Astrocyte of the cerebellum (primary cell): ENCODE measurements at regions not wholly inside any gene's neighbourhood (a gene's known extent, or its start where the extent isn't known, plus 50 kb on each side); places are given as distances from the start of the nearest gene placed in this dataset.

Experiments used
- DNase-seq: peaks from one replicate; pipeline ENCODE4 v3.0.0-alpha.2; 2011; ENCODE audit warnings: low read depth
- H3K4me3 ChIP-seq: 2 replicates; pipeline ENCODE4 v1.5.1; 2011; ENCODE audit warnings: mild to moderate bottlenecking, low read depth, low read length, moderate library complexity
- CTCF ChIP-seq: IDR thresholded peaks from 2 replicates; pipeline ENCODE4 v1.5.1; 2012; ENCODE audit warnings: low read length, low read depth, moderate library complexity, mild to moderate bottlenecking; ENCODE audit errors: missing control alignments
- in situ Hi-C: cut with HindIII; loops from 2 replicates; pipeline ENCODE4 v1.10.0; 2017; ENCODE audit warnings: low sequenced_read_pairs

DNA sequence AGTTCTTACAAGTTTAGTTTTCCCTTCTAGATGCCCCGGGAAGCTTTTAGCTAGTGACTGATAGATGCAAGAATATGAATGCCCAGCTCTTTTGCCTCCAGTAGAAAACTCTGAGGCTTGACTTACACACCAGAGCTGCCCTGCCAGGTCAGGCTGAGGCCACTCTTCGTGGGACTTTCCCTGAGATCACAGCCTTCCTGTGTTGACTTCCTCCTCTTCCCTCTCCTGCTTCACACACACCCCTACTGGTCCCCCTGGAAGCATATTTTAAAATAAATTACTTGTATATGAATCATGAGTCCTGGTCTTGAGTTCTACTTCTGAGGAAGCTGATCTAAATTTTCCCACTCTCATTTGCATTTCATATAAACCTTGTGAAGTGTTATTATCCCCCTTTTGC lies 413.7 kb downstream of the PDCD6IP start:
- no peak overlapping the region for H3K4me3 ChIP-seq
- DNase-seq: no peak
- TF ChIP-seq CTCF: no peak
- in situ Hi-C loops: no loop called here

GRCh38 chr3:34212656-34213055 lies 414.2 kb downstream of the PDCD6IP start:
- TF ChIP-seq CTCF: no peak
- no peak overlapping the region for H3K4me3 ChIP-seq
- in situ Hi-C loops: no loop called here
- DNase-seq: peak; percentile 73

DNA sequence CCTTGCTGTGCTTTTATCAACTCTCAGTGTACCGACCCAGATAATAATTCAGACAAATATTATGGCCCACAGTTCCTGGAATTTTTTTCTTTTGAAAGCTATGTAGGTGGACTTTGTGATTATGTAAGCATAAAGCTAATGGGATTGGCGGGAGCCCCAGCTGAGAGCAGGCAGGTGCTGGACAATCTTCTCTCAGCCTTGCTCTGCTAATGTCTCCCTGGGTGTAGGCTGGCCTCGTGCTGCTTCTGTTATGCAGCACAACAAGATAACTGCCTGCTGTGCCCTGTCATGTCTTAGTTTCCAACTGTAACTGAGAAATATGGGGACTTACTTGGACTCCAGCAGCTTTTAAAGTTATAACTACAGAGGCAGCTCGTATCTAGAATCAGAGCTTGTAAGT lies 415.0 kb downstream of the PDCD6IP start:
- H3K4me3 ChIP-seq: no peak overlapping the region
- TF ChIP-seq CTCF: no peak
- DNase-seq: no peak
- in situ Hi-C loops: no loop called here

- in situ Hi-C loops: no loop called here
- H3K4me3 ChIP-seq: no peak overlapping the region
- TF ChIP-seq CTCF: no peak
- no peak for DNase-seq
Observed at GRCh38 chr3:34216711-34217335, 418.4 kb downstream of the PDCD6IP start.

DNA sequence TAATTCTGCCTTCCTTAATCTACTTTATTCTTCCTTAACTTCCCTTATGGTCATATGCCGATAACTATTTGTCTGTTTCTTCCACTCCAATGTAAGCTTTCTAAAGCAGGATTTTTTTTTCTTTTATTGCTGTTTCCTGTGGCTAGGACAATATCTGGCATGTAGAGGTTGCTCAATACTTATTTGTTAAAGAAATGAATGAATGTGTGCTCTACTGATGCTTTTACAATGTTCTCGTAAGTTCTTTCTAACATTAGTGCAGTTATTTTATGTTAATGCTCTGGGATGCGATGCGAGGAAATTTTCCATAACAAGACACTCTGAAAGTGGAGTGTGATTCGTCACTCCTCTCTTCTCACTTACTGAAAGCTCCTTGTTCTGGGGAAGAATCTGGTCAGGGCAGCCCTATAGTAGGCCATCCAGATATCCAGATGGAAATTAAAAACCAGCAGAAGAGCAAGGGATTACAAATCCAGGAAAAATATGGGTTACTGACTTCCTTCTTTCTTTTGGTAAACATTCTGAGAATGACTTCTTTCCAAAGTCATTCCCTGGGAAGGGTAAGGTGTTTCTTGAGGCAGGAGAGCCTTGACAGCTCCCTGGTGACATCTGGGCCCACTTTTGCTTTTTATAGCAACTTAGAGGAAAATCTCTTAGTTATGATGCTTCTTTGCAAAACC lies 420.4 kb downstream of the PDCD6IP start:
- no peak for DNase-seq
- in situ Hi-C loops: no loop called here
- TF ChIP-seq CTCF: no peak

GRCh38 chr3:34219556-34219955 lies 421.1 kb downstream of the PDCD6IP start:
- DNase-seq: no peak
- no peak for TF ChIP-seq CTCF
- no peak overlapping the region for H3K4me3 ChIP-seq
- in situ Hi-C loops: no loop called here

More for the DNA sequence above, 420.4 kb downstream of the PDCD6IP start:
- H3K4me3 ChIP-seq: no peak overlapping the region
